ENCODE measurements at regions not wholly inside any gene's neighbourhood (a gene's known extent, or its start where the extent isn't known, plus 50 kb on each side); places are given as distances from the start of the nearest gene placed in this dataset.
A peak's percentile ranks its signal among the peaks of the same experiment; 100 is the strongest.

DNA sequence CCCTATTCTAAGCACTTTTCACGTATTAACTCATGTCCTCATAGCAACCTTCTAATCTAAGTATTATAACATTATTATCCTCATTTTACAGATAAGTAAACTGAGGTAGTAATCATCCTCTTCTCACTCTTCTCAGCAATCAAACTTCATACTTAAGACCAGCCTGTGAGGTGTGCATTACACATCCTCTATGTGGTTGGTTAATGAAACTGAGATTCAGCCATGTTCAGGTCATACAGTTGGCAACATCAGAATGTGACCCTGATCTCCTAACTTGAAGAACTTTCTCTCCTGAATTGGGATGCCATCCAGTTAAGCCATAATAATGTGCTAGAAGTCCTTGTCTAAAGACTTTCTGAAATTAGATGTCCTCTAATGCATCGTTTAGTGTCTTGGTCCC is 275.1 kb upstream of the ANKRD55 start:
- no peak for DNase-seq

DNA sequence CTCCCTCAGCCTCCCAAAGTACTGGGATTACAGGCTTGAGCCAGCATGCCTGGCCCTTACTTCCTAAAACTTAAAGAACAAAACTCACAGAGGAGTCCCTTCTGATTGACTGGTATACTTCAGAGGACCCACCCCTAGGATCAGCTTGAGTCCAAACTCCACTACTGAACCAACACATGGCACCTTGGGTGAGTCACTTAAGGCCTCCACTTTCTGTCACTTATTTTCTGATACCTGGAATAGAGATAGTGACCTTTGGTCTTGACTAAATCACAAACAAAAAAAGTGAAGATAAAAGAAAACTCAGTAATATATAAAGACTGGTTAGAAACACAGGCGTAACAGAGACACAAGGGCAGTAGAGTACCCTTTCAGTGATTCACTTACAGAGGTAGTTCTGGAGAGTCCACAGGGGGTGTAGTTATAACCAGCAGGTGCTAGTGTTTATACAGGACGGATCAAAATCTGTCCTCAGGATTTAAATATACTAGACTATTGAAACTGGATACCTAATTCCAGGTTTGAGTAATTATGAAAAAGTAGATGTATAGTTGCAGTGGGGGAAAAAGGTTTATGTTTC is 274.3 kb upstream of the ANKRD55 start:
- DNase-seq = no peak

DNA sequence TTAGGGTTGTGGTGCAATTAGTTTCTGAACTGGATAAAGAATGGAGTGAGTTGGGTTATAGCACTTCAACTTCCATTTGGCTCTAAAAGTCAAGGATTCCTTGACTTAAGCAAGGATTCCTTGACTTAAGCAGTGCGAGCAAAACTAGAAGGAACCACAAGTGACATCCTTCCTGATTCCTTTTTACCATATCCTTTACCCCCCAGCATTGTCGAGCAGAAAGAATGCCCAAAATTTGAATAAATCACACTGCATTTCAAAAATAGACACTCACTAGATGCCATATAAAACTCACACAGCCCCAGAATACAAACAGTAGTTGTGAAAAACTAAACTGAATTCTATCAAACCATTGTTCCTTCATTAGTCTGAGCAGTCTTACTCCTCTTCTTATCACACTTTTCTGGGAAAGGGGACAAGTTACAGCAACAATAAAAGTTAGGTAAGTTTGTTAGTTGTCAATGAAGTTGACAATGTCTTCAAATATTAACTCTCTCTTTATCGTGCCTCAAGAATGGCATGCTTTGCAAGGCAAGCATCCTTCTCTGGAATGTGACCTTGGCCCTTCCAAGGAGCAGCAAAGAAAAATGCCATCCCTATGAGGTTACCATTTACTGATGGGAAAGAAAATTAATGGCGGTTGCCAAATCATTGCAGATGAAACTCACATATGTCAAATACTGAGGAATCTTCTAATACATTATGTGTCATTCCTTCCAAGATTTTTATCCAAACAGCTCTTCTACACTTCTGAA is 273.3 kb upstream of the ANKRD55 start:
- no peak for DNase-seq

DNA sequence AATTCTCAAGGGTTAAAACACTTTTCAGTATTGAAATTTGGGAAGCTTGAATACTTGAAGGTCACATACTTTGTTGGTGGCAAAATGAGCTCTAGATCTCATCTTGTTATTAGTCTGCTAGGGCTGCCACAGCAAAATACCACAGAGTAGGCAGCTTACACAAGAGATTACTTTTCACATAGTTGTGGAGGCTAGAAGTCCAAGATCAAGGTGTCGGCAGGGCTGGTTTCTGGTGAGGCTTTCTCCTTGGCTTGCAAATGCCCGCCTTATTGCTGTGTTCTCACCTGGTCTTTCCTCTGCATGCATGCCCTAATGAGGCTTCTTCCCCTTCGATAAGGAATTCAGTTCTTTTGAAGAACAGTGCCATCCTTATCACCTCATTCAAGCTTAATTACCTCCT is 270.8 kb upstream of the ANKRD55 start:
- DNase-seq = no peak

DNA sequence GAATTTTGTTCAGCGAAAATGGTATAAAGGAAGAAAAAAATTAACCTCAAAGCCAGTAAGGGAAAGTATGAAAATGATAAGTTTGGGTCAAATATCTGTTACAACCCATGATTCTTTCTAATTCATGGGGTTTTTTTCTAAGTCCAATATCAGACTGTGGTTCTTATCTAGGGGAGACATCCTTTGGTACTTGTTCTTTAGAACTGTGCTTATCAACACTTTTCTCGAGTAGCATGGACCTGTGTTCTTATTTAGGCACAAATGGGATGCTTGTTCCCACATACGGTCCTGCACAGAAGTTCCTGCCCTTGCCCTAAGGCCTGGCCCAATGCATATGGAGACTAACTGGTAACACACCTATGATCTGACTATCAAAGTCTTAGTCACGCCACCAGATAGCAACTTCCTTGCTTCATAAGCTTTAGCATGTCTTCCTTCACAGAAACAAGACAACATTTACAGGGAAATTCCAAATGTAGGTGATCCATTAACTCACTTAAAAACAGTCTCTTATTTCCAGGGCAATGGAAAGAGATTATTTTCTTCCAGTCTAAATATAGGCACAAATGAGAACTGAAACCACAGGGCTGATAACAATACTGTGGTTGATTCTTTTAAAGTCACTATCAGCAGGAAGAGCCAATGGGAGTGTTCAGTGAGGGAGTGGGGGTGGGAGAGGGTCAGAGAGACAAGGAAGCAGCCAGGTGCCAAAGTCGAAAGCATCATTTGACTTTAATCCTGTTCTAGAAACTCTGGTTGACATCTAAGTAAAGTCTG is 268.8 kb upstream of the ANKRD55 start:
- no peak for DNase-seq

DNA sequence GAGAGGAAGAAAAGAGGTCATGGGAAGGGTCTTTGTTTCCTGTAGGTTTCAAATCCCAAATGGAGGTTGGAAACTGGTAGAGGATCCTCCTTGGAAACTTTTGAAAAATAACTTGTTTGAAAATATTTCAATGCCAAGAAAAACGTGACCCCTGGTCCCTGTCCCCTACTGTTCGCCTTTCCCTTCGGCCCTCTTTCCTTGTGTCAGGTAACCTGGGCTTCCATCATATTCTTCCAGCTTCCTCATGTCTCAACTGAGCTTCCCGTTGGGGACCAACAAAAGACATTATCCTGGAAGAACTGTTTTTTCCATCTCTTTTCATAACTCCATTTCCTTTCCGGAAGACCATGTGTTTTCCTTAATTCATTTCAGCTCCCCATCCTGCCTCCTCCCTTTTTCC is 266.8 kb upstream of the ANKRD55 start:
- DNase-seq = no peak

DNA sequence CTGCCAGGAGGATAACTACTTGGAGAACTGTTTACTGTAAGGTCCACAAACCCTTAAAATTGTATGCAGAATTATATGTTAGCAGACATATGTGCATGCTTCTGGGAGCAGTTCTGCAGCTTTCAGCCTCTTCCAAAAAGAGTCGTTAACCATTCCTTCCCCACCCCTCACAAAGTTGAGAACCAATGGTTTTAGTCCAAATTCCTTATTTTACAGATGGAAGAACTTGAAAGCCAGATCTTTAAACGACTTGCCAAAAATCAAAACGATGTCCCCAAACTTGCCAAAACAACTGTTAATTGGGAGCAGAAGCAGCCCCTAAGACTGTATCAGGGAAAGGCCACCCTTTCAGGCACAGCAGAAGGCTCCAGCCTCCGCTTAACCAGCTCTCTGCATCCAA is 266.4 kb upstream of the ANKRD55 start:
- DNase-seq = no peak

DNA sequence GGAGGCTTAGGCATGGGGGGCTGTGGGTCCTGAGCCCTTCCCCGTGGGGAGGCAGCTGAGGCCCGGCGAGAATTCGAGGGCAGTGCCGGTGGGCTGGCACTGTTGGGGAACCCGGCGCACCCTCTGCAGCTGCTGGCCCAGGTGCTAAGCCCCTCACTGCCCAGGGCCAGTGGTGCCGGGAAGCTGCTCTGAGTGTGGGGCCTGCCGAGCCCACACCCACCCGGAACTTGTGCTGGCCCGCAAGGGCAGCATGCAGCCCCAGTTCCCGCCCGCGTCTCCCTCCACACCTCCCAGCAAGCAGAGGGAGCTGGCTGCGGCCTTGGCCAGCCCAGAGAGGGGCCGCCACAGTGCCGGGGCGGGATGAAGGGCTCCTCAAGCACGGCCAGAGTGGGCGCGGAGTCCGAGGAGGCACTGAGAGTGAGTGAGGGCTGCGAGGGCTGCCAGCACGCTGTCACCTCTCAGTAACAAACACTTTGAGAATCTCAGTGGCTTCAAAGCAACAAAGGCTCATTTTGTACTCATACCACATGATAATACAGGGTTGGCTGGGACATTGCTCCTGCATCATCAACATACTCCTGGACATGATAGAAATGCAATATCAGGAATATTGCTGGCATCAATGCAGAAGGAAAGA is 265.7 kb upstream of the ANKRD55 start:
- no peak for DNase-seq

DNA sequence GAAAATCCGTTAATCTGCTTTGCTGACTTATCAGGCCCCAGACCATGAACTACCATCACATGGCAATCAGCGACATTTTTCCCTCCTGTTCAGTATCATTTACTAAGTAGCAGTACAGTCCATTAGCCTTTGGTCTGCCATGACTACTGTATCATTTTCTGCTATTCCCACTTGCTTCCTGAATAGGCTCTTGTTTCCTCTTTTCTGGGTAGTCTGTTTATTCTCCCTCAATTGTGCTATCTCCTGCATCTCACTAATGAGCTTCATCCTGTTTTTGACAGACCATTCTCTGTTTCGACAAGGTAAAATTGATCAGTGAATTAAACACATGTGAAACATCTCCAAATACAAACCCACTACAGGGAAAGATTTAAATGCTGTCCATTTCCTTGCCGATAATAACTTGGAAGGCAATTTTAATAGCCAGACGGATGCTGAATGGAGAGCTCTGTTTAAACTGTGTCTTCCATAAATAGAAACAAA is 263.5 kb upstream of the ANKRD55 start:
- no peak for DNase-seq

DNA sequence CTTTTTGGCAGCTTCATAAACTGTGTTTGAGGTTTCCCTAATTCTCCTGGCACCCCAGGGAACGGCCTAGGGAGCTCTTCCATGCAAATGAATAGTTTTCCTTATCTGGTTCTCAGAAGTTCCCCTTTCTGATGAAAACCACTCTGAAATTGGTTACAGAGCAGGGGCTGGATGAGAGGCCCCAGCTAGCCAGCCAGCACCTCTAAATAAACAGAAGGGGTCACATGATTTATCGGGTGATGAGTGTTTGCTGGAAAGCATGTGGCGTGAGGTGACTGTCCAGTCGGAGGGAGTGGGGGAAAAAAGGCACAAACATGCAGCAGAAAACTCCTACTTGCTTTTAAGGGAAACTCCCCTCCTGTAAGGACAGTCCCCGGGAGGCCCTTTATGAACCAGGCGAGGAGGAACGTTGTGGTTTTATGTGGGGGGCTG is 261.2 kb upstream of the ANKRD55 start:
- no peak for DNase-seq

DNA sequence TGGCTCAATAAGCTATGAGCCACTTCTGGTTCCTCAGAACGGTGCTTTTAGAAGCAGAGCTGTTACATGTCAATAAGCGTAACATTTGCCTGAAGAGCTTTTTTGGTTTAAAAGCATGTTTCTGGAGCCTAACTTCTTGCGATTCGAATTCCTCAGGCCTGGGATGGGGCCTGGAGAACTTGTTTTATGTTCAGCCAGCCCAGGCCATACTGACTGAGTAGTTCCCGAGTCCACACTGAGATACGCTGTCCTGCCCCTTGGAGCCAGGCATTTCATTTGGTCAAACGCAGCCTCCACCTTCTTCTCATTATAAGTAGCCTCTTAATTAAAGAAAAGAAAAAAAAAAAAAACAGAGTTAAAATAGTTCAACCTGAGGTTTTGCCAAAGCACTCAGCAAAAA is 260.6 kb upstream of the ANKRD55 start:
- no peak for DNase-seq

DNA sequence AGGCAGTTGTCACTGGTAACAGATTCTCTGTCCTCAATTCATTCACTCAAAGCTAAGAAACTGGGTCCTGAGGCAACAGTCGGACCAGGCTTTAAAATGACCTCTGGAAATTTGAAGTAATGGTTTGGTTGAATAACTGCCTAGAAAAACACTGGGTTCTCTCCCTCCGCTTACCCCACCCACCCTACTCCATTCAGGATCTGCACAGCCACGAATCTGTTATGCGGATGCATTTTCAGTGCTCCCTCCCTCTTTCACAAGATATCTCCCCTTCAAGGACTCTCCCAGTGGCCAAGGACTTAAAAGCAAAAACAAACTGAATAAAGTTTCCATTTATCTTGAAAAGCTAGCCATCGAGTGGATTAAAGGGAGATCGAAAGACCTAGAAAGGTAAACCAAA is 260.2 kb upstream of the ANKRD55 start:
- DNase-seq = no peak

DNA sequence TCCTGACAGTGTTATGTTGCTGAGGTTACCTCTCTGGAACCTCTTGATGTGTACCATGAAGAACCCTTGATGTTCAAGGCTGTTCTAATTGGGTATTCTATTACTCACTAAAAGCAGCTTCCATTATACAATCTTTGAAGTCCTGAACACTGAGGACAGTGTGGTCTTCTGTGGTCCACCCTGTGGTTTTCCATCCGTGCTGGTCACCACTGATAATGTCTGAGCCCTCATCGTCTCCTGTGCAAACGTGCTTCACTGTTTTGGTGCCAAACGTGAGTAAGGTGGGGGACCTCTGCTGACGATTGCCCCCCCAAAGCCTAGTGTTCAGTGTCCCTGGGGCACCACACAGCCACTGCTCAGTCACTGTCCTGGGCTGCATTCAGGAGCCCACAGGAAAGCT is 259.7 kb upstream of the ANKRD55 start:
- DNase-seq = no peak

DNA sequence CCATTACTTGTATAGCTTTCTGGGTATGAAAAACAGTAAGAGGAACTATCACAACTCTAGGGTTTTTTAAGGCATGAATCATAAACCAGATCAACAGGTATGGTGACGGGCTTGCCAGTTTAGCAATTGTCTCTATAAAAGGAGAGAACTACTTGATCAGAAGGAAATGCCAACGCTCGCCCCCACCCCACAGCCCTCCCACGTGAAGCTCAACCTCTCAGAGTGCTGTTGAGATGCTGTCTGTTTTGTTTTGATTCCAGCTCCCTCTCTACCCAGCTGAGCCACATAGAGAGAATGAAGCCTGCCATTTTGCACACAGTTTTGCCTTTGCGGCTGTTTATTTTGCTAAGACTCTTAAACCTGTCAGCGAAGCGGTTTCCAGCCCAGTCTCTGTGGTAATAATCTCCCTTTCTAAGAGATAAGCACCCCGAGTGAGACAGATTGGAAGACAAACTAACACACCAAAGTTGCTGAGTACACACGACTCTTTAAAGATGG is 257.9 kb upstream of the ANKRD55 start:
- DNase-seq = peak; percentile 71

DNA sequence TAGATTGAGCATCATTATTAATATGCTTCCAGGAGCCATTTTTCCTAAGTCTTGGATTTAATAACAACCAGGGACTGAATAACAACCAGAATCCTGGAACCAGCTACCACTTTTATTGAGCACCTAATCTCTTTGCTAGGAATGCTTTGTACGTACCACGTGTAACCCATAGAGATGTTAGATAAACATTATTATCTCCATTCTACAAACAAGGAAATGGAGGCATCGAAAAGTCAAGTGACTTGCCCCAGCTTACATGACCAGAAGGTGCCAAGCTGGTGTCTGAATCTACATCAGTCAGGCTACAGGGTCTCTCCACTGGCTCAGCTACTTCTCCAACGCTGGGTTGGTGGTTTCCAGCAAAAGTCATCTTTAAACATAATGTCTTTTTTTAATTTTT is 256.1 kb upstream of the ANKRD55 start:
- no peak for DNase-seq

DNA sequence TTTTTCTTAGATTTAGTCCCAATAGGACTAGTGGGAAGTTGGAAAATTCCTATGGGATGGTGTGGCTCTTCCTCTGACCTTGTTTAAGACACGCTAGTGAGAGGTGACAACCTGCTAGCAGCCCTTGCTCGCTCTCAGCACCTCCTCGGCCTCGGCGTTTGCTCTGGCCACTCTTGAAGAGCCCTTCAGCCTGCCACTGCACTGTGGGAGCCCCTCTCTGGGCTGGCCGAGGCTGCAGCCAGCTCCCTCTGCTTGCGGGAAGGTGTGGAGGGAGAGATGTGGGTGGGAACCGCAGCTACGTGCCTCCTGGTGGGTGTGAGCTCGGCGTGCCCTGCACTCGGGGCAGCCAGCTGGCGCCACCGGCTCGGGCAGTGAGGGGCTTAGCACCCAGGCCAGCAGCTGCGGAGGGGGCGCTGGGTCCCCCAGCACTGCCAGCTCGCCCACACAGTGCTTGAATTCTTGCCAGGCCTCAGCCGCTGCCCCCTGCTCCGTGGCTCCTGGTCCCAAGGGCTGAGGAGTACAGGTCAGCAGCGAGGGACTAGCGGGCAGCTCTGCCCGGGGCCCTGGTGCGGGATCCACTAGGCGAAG is 254.5 kb upstream of the ANKRD55 start:
- DNase-seq = no peak

DNA sequence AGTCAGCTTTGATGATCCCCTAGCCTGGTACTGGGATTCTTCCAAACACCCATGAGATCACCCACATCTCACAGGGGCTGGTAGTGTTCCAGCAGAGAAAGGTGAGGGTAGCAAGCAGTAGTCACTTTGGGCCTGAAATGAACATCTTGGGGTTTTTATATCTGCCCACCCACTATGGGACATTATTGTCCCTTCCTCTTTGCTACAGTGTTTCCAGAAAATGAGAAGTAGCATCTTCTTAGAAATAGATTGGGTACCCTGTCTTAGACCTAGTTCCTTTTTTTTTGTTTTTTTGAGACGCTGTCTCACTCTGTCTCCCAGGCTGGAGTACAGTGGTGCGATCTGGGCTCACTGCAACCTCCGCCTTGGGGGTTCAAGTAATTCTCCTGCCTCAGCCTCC is 249.2 kb upstream of the ANKRD55 start:
- no peak for DNase-seq

DNA sequence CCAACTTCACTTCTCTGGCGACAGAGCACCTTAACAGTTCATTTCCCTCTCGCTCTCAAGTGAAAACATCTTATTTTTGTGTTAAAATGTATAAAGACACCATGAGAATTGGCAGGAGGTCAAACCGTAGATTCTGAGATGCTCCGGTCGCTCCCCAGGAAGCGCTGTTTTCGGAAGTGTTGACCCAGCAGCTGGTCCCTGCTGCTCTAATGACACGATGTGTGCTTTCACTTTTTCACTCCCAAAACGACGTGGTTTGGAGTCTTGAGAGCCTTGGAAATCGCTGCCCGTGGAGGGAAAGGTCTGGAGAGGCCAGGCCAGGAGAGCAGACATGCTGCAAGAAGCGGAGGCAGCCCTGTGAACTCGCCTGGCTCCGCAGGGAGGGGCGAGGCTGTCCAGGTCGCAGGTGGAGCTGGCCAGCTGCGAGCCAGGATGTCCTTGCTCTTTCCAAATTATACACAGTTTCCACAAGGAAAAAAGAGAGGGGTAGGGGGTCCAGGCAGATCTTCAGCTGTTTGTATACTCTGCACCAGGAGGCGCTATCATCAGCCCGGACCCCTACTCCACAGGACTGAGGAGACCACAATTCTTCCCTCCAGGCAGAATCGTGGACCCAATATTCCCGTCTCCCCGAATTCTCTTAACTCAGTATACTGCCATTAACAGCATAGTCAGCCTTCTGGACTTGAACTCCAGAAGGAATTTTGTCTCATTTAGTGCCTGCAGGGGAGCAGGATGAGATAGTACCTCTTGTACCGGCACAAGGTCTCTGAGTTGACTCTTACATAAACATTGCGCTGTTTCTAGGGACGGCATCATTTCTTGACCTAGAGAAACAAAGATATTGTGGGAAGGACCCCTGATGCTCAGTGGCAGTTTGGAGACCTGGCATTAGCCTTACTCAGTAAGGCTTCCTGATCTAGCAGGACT is 248.6 kb upstream of the ANKRD55 start:
- DNase-seq = peak; percentile 37

DNA sequence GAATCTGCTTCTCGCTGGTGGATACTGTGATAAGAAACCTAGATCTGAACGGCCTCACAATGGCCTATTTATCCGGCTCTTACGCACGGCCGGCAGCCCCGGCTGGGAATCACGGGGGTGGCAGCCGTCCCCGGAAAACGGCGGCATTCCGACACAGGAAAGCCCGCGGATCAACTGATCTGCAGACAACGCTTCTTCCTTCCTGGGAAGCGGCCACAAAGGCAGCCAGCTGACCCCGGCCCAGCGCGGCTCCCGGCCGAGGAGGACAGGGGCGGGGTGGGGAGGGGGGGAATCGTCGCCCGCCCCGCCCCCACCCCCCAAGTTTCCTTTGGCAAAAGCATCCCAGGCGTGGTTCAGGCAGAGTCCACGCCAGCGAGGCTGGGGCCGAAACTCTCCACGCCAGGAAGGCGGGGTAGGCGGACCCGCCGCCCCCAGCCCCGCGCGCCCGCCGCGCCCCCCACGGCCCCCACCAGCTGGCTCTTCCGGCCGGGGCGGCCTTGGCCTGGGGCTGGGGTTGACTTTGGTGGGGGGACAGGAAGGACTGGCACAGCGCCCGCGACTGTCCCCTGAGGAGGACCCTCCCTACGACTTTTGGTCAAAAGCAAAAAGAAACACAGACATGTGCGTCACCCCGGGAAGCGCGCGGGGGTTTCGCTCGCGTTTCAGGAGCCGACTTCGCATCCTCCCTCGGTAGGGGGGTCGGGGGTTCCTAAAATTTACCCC is 247.7 kb upstream of the ANKRD55 start:
- DNase-seq = peak; percentile 53

DNA sequence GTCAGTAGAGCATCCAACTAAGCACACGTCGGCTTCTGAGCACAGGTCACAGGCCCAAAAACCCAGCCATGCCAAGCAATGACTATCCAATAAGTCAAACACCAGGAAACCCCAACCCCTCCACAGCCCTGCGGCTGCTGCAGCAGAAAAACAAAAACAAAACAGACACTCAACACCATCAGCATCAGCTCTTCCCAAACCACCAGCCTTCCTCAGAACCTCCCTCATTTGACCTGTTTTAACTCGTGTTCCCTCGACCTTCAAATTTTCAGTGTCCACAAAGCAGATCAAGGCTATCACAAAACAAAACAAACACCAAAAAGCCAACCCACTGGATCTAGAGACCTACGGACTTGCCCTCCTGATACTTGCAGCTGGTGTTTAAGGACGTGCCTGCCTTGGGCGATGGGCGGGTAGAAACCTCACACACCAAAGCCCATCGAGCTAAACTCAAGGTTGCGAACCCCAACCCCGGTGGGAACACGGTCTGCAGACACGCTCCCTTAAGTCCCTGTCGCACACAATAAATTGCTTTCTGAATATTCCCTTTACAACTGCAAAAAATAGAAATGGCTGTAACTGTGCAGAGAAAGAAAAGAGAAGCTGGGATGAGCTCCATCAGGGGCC is 247.1 kb upstream of the ANKRD55 start:
- peak; percentile 64 for DNase-seq

DNA sequence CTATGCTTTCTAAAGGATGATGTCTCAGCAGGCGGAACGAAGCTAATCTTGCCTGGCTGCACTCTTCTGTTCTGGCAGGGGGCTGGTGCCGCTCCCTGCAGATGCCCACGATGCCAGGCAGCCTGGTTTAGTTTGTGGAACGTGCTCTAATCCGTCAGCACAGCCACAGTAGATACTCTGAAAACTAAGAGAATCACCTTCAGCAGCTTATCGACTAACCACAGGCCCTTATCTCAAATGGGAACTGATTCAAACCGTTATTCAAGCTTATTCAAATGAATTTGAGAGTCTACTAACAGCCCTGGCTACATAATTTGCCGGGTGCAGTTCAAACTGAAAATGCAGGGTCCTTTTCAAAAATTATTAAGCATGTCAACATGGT is 246.6 kb upstream of the ANKRD55 start:
- DNase-seq = peak; percentile 24

All from CD4-positive, alpha-beta T cell treated with Interleukin-6 for 4 hours (primary cell).